Naive thymus-derived CD8-positive, alpha-beta T cell (primary cell): ENCODE measurements at regions not wholly inside any gene's neighbourhood (a gene's known extent, or its start where the extent isn't known, plus 50 kb on each side); places are given as distances from the start of the nearest gene placed in this dataset.
A peak's percentile ranks its signal among the peaks of the same experiment; 100 is the strongest.
"Not testable (repeated sequence)": the region's sequence is repeated elsewhere in the genome, so short reads cannot be mapped to it uniquely, and the experiment has no call there.

Experiments
- ATAC-seq, 2 donors: fragments of 150-1000 bp; cut with Tn5 transposase in 1 of 2; sonication (Bioruptor Pico), chemical (Tn5 transposase) in 1 of 2; 1 replicate in 1 of 2; 2 replicates in 1 of 2; pipeline ENCODE4 v1.10.0; 2021; ENCODE audit warnings: mild to moderate bottlenecking in 2 of 2, moderate library complexity in 2 of 2
- POLR2A ChIA-PET: fragments of 350-600 bp; sonication (Branson Sonifier 250); formaldehyde crosslinking; loops from one replicate; lab custom pipeline; 2021; ENCODE audit warnings: antibody characterized with exemption; lab: Charles Lee
- DNase-seq, 10 donors: peaks; one replicate each; pipeline versions ENCODE4 v3.0.0 to v3.0.0-alpha.2; 2020 to 2022
- H3K27ac Mint-ChIP-seq, 10 donors: one replicate each; pipeline ENCODE4 v1.8.0; 2020 to 2022; ENCODE audit warnings: mild to moderate bottlenecking in 10 of 10, mixed read lengths in 10 of 10, moderate library complexity in 4 of 10, inconsistent platforms in 1 of 10
- H3K27me3 Mint-ChIP-seq, 5 donors: one replicate each; pipeline ENCODE4 v1.8.0; 2021 to 2022; ENCODE audit warnings: mixed read lengths in 5 of 5
- H3K36me3 Mint-ChIP-seq, 3 donors: one replicate each; pipeline ENCODE4 v1.8.0; 2020 to 2022; ENCODE audit warnings: mixed read lengths in 3 of 3, mild to moderate bottlenecking in 2 of 3, inconsistent platforms in 1 of 3
- H3K4me1 Mint-ChIP-seq, 4 donors: one replicate each; pipeline ENCODE4 v1.8.0; 2021 to 2022; ENCODE audit warnings: mixed read lengths in 4 of 4
- H3K4me3 Mint-ChIP-seq, 10 donors: one replicate each; pipeline ENCODE4 v1.8.0; 2020 to 2022; ENCODE audit warnings: mild to moderate bottlenecking in 10 of 10, mixed read lengths in 10 of 10, moderate library complexity in 6 of 10, inconsistent platforms in 1 of 10
- H3K9me3 Mint-ChIP-seq, 9 donors: one replicate each; pipeline ENCODE4 v1.8.0; 2020 to 2022; ENCODE audit warnings: mixed read lengths in 9 of 9, mild to moderate bottlenecking in 3 of 9, inconsistent platforms in 1 of 9, moderate library complexity in 1 of 9

DNA sequence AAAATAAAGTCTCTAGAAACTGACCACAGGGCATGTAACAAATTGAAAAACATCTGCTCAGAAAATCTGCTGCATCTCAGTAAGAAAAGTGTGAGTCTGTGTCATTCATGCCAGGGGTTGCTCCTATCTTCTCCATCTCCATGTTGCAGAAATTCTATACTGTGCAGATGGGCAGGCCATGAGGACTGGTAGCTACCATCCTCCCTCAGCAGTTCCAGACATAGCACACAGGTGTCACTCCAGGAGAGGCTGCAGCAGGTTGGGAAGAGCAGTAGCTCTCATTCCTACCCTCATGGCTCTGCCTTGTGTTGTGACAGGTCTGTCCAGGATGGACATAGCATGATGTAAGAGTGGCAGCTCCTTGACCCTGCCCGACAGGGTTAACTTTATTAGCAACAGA, 173.4 kb downstream of the NDUFS4 start:
- H3K27ac Mint-ChIP-seq = no peak overlapping the region
- H3K4me1 Mint-ChIP-seq = peaks cover 0 to 12% (median 0%) of the 10 kb centered on the region in 4 donors
- no peak for DNase-seq
- H3K4me3 Mint-ChIP-seq = no peak overlapping the region
- peaks cover 4 to 24% (median 15%) of the 10 kb centered on the region in 9 donors for H3K9me3 Mint-ChIP-seq
- no peaks in the 10 kb centered on the region for H3K36me3 Mint-ChIP-seq
- POLR2A ChIA-PET = no interaction called here
- ATAC-seq = no peak
- peaks cover 0 to 9% (median 3%) of the 10 kb centered on the region in 5 donors for H3K27me3 Mint-ChIP-seq

DNA sequence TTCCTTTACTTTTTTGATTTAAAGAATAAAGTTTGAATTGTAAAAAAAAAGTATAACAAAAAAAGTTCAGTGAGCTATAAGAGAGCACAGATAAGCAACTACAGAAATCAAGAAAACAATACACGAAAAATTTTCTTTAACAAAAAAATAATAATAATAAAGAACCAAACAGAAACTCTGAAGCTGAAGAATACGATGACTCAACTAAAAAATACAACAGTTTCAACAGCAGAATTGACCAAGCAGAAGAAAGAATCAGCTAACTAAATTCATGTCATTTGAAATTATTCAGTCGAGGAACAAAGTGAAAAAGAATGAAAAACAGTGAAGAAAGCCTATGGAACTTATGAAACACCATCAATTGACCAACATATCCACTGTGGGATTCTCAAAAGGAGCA, 177.7 kb downstream of the NDUFS4 start:
- H3K4me3 Mint-ChIP-seq = no peak overlapping the region
- POLR2A ChIA-PET = no interaction called here
- peaks cover 0 to 16% (median 5%) of the 10 kb centered on the region in 3 donors for H3K36me3 Mint-ChIP-seq
- H3K9me3 Mint-ChIP-seq = peaks cover 11 to 55% (median 26%) of the 10 kb centered on the region in 9 donors
- DNase-seq = no peak
- no peaks in the 10 kb centered on the region for H3K4me1 Mint-ChIP-seq
- ATAC-seq = no peak
- H3K27ac Mint-ChIP-seq = no peak overlapping the region
- H3K27me3 Mint-ChIP-seq = peaks cover 3 to 23% (median 8%) of the 10 kb centered on the region in 5 donors

DNA sequence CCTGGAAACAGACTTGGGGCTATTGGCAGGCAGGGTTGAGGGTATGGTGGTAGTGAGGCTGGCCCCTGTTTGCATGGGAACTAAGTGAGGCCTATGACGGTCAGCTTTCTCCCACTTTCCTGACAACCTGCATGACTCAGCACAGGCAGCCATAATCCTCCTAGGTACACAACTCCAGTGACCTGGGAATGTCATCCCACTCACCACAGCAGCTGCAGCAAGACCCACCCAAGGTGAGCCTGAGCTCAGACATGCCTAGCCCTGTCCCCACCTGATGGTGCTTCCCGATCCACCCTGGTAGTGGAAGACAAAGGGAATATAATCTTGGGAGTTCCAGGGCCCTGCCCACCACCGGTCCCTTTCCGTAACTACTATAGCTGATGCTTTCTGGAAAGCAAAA, 178.7 kb downstream of the NDUFS4 start:
- POLR2A ChIA-PET = no interaction called here
- no peak overlapping the region for H3K4me3 Mint-ChIP-seq
- peaks cover 0 to 16% (median 5%) of the 10 kb centered on the region in 3 donors for H3K36me3 Mint-ChIP-seq
- peaks cover 3 to 23% (median 8%) of the 10 kb centered on the region in 5 donors for H3K27me3 Mint-ChIP-seq
- peaks cover 15 to 55% (median 33%) of the 10 kb centered on the region in 9 donors for H3K9me3 Mint-ChIP-seq
- H3K27ac Mint-ChIP-seq = no peak overlapping the region
- DNase-seq = no peak
- no peak for ATAC-seq
- H3K4me1 Mint-ChIP-seq = no peaks in the 10 kb centered on the region

DNA sequence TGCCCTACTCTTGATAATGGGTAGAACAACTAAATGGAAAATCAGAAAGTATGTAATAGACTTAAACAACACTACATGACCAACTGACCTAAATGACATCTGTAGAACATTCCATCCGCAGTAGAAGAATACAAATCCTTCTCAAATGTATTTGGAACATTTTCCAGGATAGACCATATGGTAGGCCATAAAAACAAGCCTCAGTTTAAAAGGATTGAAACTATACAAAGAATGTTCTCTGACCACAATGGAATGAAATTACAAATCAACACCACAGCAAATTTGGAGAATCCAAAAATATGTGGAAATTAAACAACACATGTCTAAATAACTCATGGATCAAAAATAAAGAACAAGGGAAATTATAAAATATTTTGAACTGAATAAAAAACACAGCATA, 189.2 kb downstream of the NDUFS4 start:
- Mint-ChIP-seq H3K27ac (no peak overlapping the region), H3K4me3 (no peak overlapping the region), H3K9me3 (peaks cover 23 to 74% (median 47%) of the 10 kb centered on the region in 9 donors), H3K4me1 (no peaks in the 10 kb centered on the region), H3K36me3 (peaks cover 0 to 39% (median 0%) of the 10 kb centered on the region in 3 donors), H3K27me3 (peaks cover 0 to 6% (median 0%) of the 10 kb centered on the region in 5 donors)
- no peak for DNase-seq
- no peak for ATAC-seq
- POLR2A ChIA-PET = no interaction called here

DNA sequence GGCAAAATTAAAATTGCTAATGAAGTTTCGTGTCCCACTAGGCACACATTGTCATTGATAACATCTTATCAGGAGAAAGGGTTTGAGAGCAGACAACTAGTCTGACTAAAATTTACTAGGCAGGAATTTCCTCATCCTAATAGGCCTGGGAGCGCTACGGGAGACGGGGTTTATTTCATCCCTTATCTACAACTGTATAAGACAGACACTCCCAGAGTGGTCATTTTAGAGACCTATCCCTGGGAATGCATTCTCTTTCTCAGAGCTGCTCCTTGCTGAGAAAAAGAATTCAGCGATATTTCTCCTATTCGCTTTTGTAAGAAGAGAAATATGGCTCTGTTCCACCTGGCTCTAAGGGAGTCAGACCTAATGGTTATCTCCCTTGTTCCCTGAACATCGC, 191.8 kb downstream of the NDUFS4 start:
- H3K9me3 Mint-ChIP-seq = peaks cover 21 to 80% (median 47%) of the 10 kb centered on the region in 9 donors
- POLR2A ChIA-PET, H3K4me3 Mint-ChIP-seq: not testable (repeated sequence)

DNA sequence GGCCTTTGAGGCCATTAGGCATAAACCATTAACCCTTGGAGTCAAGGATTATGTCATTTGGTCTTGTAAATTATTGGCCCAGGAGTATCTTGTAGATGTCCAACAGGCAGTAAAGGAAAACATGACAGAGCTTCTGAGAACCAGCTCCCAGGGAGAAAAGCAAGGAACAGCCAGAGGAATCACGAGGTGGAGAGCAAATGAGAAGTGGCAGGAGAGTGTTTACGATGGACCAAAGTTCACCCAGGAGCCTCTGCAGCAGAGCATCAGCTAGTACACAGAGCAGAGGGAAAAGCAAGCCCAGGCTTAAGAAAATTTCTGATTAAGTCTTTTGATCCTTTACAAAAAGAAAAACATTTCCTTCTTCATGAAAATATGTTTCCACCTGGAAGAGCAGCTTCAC, 206.2 kb downstream of the NDUFS4 start:
- ATAC-seq = no peak
- peaks cover 3 to 20% (median 13%) of the 10 kb centered on the region in 5 donors for H3K27me3 Mint-ChIP-seq
- no peak for DNase-seq
- H3K9me3 Mint-ChIP-seq = peaks cover 0 to 10% (median 7%) of the 10 kb centered on the region in 9 donors
- no peaks in the 10 kb centered on the region for H3K36me3 Mint-ChIP-seq
- H3K4me3 Mint-ChIP-seq = no peak overlapping the region
- H3K27ac Mint-ChIP-seq = no peak overlapping the region
- POLR2A ChIA-PET = no interaction called here
- no peaks in the 10 kb centered on the region for H3K4me1 Mint-ChIP-seq

More for the DNA sequence above, 191.8 kb downstream of the NDUFS4 start:
- not testable (repeated sequence) for H3K27me3 Mint-ChIP-seq, ATAC-seq, H3K4me1 Mint-ChIP-seq, DNase-seq, H3K27ac Mint-ChIP-seq
- peaks cover 0 to 34% (median 0%) of the 10 kb centered on the region in 3 donors for H3K36me3 Mint-ChIP-seq

DNA sequence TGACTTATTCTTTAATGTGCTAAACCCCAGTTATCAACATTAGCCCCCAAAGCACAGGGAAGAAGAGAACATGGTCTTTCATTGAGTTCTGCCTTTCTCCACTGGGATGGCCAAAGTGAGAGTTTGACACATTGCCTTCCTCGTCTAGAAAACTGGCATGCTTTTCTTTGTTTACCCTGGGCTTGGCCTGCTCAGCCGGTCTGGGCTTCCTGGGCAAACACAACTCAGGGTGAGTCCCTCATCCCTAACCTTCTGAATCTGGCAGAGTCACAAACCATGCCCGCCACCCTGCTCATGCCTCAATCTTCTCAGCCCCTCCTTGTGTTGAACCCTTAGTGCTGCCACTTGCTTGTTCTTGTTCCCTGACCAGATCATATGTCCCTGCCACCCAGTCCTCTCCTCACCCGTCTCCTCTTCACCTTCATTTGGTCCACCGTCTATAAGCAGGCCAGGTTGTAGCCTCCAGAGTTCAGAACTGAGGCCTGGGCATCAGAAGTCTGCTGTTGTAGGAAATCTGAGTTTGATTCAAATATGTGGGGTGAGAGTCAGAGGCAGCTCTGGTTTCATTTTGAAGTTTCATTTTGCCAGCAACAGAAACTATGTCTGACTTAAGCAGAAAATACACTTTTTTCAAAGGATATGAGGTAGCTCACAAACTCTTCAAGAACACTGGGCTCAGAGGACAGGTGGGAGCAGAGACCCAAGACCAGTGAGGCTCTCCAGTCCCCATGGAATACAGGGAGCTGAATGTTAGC, 217.6 kb downstream of the NDUFS4 start:
- no peak overlapping the region for H3K27ac Mint-ChIP-seq
- H3K4me3 Mint-ChIP-seq = no peak overlapping the region
- H3K4me1 Mint-ChIP-seq = peaks cover 0 to 2% (median 0%) of the 10 kb centered on the region in 4 donors
- POLR2A ChIA-PET = no interaction called here
- H3K27me3 Mint-ChIP-seq = peaks cover 0 to 5% (median 0%) of the 10 kb centered on the region in 5 donors
- DNase-seq = no peak
- no peaks in the 10 kb centered on the region for H3K9me3 Mint-ChIP-seq
- no peaks in the 10 kb centered on the region for H3K36me3 Mint-ChIP-seq
- no peak for ATAC-seq

DNA sequence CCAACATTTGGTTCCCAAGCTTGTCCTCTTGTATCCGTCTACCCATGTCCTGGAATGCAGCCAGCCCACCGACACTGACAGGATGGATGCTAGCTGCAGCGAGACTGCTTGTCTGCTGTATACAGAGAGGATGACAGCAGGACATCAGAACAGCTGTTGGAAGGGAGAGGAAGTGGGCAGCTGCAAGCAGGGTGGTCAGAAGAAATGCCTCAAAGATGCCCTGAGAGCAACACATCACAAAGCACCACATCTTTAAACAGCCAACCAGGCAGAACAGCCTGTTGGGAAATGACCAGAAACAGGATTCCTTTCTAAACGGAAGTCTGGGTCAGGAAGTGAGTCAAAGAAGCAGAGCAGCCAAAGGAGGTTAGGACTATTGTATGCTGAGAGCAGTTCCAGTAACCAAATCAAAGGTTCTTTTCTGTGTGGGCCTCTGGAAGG, 219.1 kb downstream of the NDUFS4 start:
- DNase-seq (no peak), ATAC-seq (no peak)
- H3K27ac Mint-ChIP-seq = peak overlapping the region in 1 of 10 donors; percentile 17
- no peaks in the 10 kb centered on the region for H3K36me3 Mint-ChIP-seq
- peaks cover 0 to 3% (median 0%) of the 10 kb centered on the region in 5 donors for H3K27me3 Mint-ChIP-seq
- no peak overlapping the region for H3K4me3 Mint-ChIP-seq
- POLR2A ChIA-PET = no interaction called here
- H3K9me3 Mint-ChIP-seq = no peaks in the 10 kb centered on the region
- H3K4me1 Mint-ChIP-seq = peaks cover 0 to 2% (median 0%) of the 10 kb centered on the region in 4 donors

DNA sequence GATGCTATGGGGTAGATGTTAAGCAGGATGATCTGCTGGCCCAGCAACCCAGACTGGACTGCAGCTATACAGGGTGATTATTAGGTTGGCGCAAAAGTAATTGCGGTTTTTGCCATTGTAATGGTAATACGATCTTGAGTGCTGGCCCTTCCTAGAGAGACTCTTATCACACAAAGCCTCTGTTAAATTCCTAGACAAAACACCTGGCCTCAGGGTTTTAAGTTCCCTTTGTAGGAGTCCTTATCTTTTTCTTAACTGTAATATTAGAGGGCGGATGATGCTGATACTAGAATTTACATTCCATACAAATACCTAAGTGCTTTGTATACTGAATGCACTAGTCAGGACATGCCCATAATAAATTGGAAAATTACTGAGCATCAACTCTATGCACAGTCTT, 222.2 kb downstream of the NDUFS4 start:
- Mint-ChIP-seq H3K27me3 (peaks cover 0 to 9% (median 2%) of the 10 kb centered on the region in 5 donors), H3K9me3 (peaks cover 0 to 2% (median 0%) of the 10 kb centered on the region in 9 donors), H3K4me3 (no peak overlapping the region), H3K4me1 (peaks cover 0 to 2% (median 0%) of the 10 kb centered on the region in 4 donors), H3K36me3 (no peaks in the 10 kb centered on the region), H3K27ac (no peak overlapping the region)
- POLR2A ChIA-PET = no interaction called here
- ATAC-seq = no peak
- no peak for DNase-seq

DNA sequence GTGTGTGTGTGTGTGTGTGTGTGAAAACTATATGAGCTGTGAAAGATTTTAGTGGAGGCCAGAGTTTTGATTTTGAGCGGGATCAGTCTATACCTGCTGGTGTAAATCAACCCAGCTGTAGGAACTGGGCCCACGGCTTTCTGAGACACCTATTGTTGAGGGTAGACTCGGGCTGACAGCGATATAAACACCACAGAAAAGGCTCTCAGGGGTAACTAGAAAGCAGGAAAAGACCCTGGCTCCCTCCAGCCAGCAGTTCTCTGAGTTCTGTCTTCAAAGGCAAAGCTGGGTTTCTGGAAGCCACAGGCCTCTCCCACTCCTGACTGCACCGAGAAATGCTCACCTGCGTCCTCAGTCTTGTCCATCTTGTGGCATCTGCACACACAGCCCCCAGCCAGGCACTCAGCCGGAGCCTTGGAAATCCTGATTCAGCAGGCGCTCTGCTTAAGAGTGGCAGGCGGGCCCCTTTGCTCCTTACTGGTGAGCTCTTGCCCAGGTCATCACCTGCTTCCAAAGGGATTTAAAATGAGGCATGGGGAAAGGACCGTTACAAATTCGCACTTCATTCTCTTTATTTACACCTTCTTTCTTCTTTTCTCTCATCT, 223.3 kb downstream of the NDUFS4 start:
- peaks cover 0 to 17% (median 3%) of the 10 kb centered on the region in 5 donors for H3K27me3 Mint-ChIP-seq
- DNase-seq (no peak), ATAC-seq (no peak)
- no peak overlapping the region for H3K4me3 Mint-ChIP-seq
- POLR2A ChIA-PET = no interaction called here
- H3K9me3 Mint-ChIP-seq = peaks cover 0 to 11% (median 4%) of the 10 kb centered on the region in 9 donors
- no peak overlapping the region for H3K27ac Mint-ChIP-seq
- no peaks in the 10 kb centered on the region for H3K4me1 Mint-ChIP-seq
- H3K36me3 Mint-ChIP-seq = no peaks in the 10 kb centered on the region

DNA sequence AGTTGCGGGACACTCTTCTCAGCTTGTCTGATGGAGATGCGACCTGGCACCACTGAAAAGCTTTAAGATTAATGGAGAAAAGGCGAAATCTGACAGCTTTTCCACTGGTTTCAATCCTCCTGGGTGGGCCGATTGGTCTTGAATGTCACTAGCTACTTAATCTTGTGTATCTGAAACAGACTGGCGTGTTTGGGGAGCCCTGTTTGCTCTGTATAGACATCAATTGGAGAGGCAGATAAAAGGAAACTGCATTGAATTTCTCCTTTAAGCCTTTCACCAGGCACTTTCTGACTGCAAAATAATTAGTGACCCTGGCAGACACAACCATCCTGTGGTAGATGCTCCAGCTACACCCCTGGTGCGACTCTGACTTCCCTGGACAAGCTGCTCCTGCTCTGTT, 224.2 kb downstream of the NDUFS4 start:
- Mint-ChIP-seq H3K4me1 (no peaks in the 10 kb centered on the region), H3K9me3 (peaks cover 0 to 11% (median 4%) of the 10 kb centered on the region in 9 donors), H3K4me3 (no peak overlapping the region), H3K27me3 (peaks cover 0 to 17% (median 3%) of the 10 kb centered on the region in 5 donors), H3K27ac (no peak overlapping the region), H3K36me3 (no peaks in the 10 kb centered on the region)
- DNase-seq = no peak
- POLR2A ChIA-PET = no interaction called here
- ATAC-seq = no peak

DNA sequence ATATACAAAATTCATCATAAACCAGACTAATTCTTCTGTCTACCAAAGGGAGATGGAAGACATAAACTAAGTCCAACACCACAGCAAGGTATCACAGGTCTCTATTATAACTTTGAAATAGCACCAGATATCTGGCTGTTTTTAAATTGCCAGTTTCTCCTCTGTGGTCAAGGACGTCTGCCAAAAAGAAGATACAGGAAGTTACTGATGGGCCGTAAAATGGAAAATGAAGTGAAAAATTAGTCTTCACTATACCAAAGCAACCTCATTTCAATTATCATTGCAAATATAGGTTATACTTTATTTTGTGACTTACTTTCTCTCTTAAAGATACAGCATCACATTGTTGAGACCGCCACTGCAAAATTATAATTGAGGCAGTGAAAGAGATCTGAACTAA, 225.5 kb downstream of the NDUFS4 start:
- POLR2A ChIA-PET = no interaction called here
- ATAC-seq = no peak
- Mint-ChIP-seq H3K4me1 (no peaks in the 10 kb centered on the region), H3K9me3 (peaks cover 0 to 11% (median 4%) of the 10 kb centered on the region in 9 donors), H3K36me3 (no peaks in the 10 kb centered on the region), H3K27ac (no peak overlapping the region), H3K27me3 (peaks cover 0 to 17% (median 5%) of the 10 kb centered on the region in 5 donors), H3K4me3 (no peak overlapping the region)
- no peak for DNase-seq

DNA sequence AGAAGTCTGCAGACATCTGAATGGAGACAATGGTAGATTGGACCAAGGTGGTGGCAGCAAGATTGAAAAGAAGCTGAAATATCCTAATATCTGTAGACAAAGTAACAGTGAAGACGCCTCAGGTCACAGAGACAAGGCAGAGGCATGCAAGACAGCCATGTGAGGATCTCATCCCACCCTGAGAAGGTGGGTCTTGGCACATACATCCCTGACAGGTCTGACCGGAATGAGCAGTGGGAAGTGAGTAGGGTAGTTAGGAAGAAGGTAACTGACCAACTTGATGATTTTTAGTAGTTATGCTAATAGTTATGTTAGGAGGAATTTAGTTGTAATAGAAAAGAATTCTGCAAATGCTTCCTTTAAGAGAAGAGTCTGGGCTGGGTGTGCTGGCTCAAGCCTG, 229.6 kb downstream of the NDUFS4 start:
- peaks cover 0 to 17% (median 2%) of the 10 kb centered on the region in 5 donors for H3K27me3 Mint-ChIP-seq
- no peak overlapping the region for H3K27ac Mint-ChIP-seq
- no peak overlapping the region for H3K4me3 Mint-ChIP-seq
- no peak for DNase-seq
- no peak for ATAC-seq
- no peaks in the 10 kb centered on the region for H3K4me1 Mint-ChIP-seq
- H3K36me3 Mint-ChIP-seq = no peaks in the 10 kb centered on the region
- peaks cover 0 to 11% (median 4%) of the 10 kb centered on the region in 9 donors for H3K9me3 Mint-ChIP-seq
- POLR2A ChIA-PET = no interaction called here
